ENCODE measurements at regions not wholly inside any gene's neighbourhood (a gene's known extent, or its start where the extent isn't known, plus 50 kb on each side); places are given as distances from the start of the nearest gene placed in this dataset.

GRCh38 chr20:7773511-7773910 lies 166.7 kb downstream of the HAO1 start:
- DNase-seq (ENCODE audit: low read depth, low spot score) = no peak
- no peak overlapping the region for H3K4me3 ChIP-seq (ENCODE audit: low read depth, low read length)

GRCh38 chr20:7775072-7775471 lies 165.2 kb downstream of the HAO1 start:
- ChIA-PET CTCF (interaction anchor here (0.6 to 1.1 kb wide), 2 partner anchors 85 to 491 kb away, joined by 3 read pairs; no protein-coding TSS in a partner anchor), POLR2A (no interaction called here)
- no peak for TF ChIP-seq CTCF (IDR thresholded peaks at IDR 0.05; ENCODE audit: low read depth, low read length)
- H3K27me3 ChIP-seq (ENCODE audit: control insufficient read depth, insufficient read depth, low read length) = no peaks in the 10 kb centered on the region
- H3K4me3 ChIP-seq (ENCODE audit: low read depth, low read length) = no peak overlapping the region
- no peak for DNase-seq (ENCODE audit: low read depth, low spot score)
- H3K27ac ChIP-seq (ENCODE audit: low read depth, low read length) = no peak overlapping the region
- peaks cover 7% of the 10 kb centered on the region; the same call in 1 of the 2 replicates for H3K9me3 ChIP-seq (ENCODE audit: control insufficient read depth, insufficient read depth, low read length)

More at GRCh38 chr20:7773511-7773910, 166.7 kb downstream of the HAO1 start:
- no peaks in the 10 kb centered on the region for H3K27me3 ChIP-seq (ENCODE audit: control insufficient read depth, insufficient read depth, low read length)
- peaks cover 7% of the 10 kb centered on the region; the same call in 1 of the 2 replicates for H3K9me3 ChIP-seq (ENCODE audit: control insufficient read depth, insufficient read depth, low read length)
- ChIA-PET POLR2A (no interaction called here), CTCF (no interaction called here)
- no peak overlapping the region for H3K27ac ChIP-seq (ENCODE audit: low read depth, low read length)
- no peak for TF ChIP-seq CTCF (IDR thresholded peaks at IDR 0.05; ENCODE audit: low read depth, low read length)

GRCh38 chr20:7776148-7776547 lies 164.1 kb downstream of the HAO1 start:
- H3K4me3 ChIP-seq (ENCODE audit: low read depth, low read length) = no peak overlapping the region
- TF ChIP-seq CTCF (IDR thresholded peaks at IDR 0.05; ENCODE audit: low read depth, low read length) = no peak
- peaks cover 7% of the 10 kb centered on the region; the same call in 1 of the 2 replicates for H3K9me3 ChIP-seq (ENCODE audit: control insufficient read depth, insufficient read depth, low read length)
- H3K27ac ChIP-seq (ENCODE audit: low read depth, low read length) = no peak overlapping the region
- DNase-seq (ENCODE audit: low read depth, low spot score) = no peak
- CTCF ChIA-PET = no interaction called here
- H3K27me3 ChIP-seq (ENCODE audit: control insufficient read depth, insufficient read depth, low read length) = no peaks in the 10 kb centered on the region
- POLR2A ChIA-PET = no interaction called here

GRCh38 chr20:7790189-7790588 lies 150.1 kb downstream of the HAO1 start:
- DNase-seq (ENCODE audit: low read depth, low spot score) = no peak
- TF ChIP-seq CTCF (IDR thresholded peaks at IDR 0.05; ENCODE audit: low read depth, low read length) = no peak
- no peaks in the 10 kb centered on the region for H3K27me3 ChIP-seq (ENCODE audit: control insufficient read depth, insufficient read depth, low read length)
- H3K4me3 ChIP-seq (ENCODE audit: low read depth, low read length) = no peak overlapping the region
- ChIA-PET CTCF (no interaction called here), POLR2A (interaction anchor here (0.6 kb wide), 2 partner anchors 16 to 294 kb away, joined by 3 read pairs; no protein-coding TSS in a partner anchor)
- no peaks in the 10 kb centered on the region for H3K9me3 ChIP-seq (ENCODE audit: control insufficient read depth, insufficient read depth, low read length)
- H3K27ac ChIP-seq (ENCODE audit: low read depth, low read length) = no peak overlapping the region

- no peak overlapping the region for H3K4me3 ChIP-seq (ENCODE audit: low read depth, low read length)
These were observed 147.9 kb downstream of the HAO1 start for GRCh38 chr20:7792150-7792869.

More at GRCh38 chr20:7792150-7792869, 147.9 kb downstream of the HAO1 start:
- CTCF ChIA-PET = no interaction called here
- POLR2A ChIA-PET = no interaction called here
- TF ChIP-seq CTCF (IDR thresholded peaks at IDR 0.05; ENCODE audit: low read depth, low read length) = no peak
- no peaks in the 10 kb centered on the region for H3K27me3 ChIP-seq (ENCODE audit: control insufficient read depth, insufficient read depth, low read length)
- no peaks in the 10 kb centered on the region for H3K9me3 ChIP-seq (ENCODE audit: control insufficient read depth, insufficient read depth, low read length)
- DNase-seq (ENCODE audit: low read depth, low spot score) = no peak
- no peak overlapping the region for H3K27ac ChIP-seq (ENCODE audit: low read depth, low read length)
